H1 (cell line): ENCODE measurements at regions not wholly inside any gene's neighbourhood (a gene's known extent, or its start where the extent isn't known, plus 50 kb on each side); places are given as distances from the start of the nearest gene placed in this dataset.

Source experiments
- CTCF ChIA-PET: fragments of 300-600 bp; sonication (Branson Sonifier 250); formaldehyde crosslinking; loops from one replicate; lab custom pipeline; 2021; ENCODE audit not compliant: partially characterized antibody; lab: Charles Lee
- POLR2A ChIA-PET: fragments of 300-600 bp; sonication (Branson Sonifier 250); formaldehyde crosslinking; loops from one replicate; lab custom pipeline; 2021; ENCODE audit warnings: inconsistent platforms; ENCODE audit not compliant: partially characterized antibody; lab: Charles Lee
- DNase-seq, 2 experiments: peaks; one replicate each; pipeline versions ENCODE4 v3.0.0 to v3.0.0-alpha.2; 2010 to 2022; ENCODE audit warnings: low spot score in 2 of 2, low read depth in 1 of 2, mixed read lengths in 1 of 2
- FAIRE-seq: peaks from 2 replicates; lab custom pipeline; 2011; peaks lifted over from hg19 to GRCh38; lab: Jason Lieb, UNC
- H2AFZ ChIP-seq: 2 replicates; pipeline ENCODE4 v1.8.1; 2012; ENCODE audit warnings: low read length, inconsistent platforms
- H2AK5ac ChIP-seq: 2 replicates; pipeline ENCODE4 v1.6.1; 2013; ENCODE audit warnings: low read depth, low read length
- H2BK120ac ChIP-seq: replicated peaks from 2 replicates; pipeline ENCODE3; 2013; ENCODE audit warnings: low read depth, low read length, inconsistent platforms
- H2BK12ac ChIP-seq: 2 replicates; pipeline ENCODE4 v1.6.1; 2013; ENCODE audit warnings: low read depth, low read length
- H2BK15ac ChIP-seq: 2 replicates; pipeline ENCODE4 v1.6.1; 2013; ENCODE audit warnings: low read length
- H2BK20ac ChIP-seq: 2 replicates; pipeline ENCODE4 v1.6.1; 2013; ENCODE audit warnings: low read length
- H2BK5ac ChIP-seq: 2 replicates; pipeline ENCODE4 v1.6.1; 2013; ENCODE audit warnings: low read depth, low read length
- H3K14ac ChIP-seq: 2 replicates; pipeline ENCODE4 v1.6.1; 2013; ENCODE audit warnings: inconsistent platforms; ENCODE audit not compliant: insufficient read length
- H3K18ac ChIP-seq: 2 replicates; pipeline ENCODE4 v1.6.1; 2013; ENCODE audit warnings: low read length; ENCODE audit errors: extremely low read depth
- H3K23ac ChIP-seq: 2 replicates; pipeline ENCODE4 v1.6.1; 2013; ENCODE audit warnings: inconsistent platforms; ENCODE audit not compliant: insufficient read length
- H3K23me2 ChIP-seq: 2 replicates; pipeline ENCODE4 v1.6.1; 2013; ENCODE audit warnings: low read depth, low read length
- H3K27ac ChIP-seq: 2 replicates; pipeline ENCODE4 v1.6.1; 2011; ENCODE audit warnings: low read depth, low read length, inconsistent platforms
- H3K27me3 ChIP-seq, 4 experiments: replicated peaks in 1 of 4; 1 replicate in 1 of 4; 2 replicates in 3 of 4; pipeline versions ENCODE4 v1.6.1 to v1.8.1; 2011 to 2013; ENCODE audit warnings: low read length in 3 of 4, mild to moderate bottlenecking in 3 of 4, inconsistent platforms in 2 of 4, mixed read lengths in 2 of 4, moderate library complexity in 1 of 4; ENCODE audit not compliant: control insufficient read depth in 3 of 4, insufficient read depth in 3 of 4; ENCODE audit errors: extremely low read depth in 1 of 4
- H3K36me3 ChIP-seq, 4 experiments: 2 replicates each; pipeline versions ENCODE4 v1.6.1 to v1.8.1; 2011 to 2013; ENCODE audit warnings: mild to moderate bottlenecking in 4 of 4, low read length in 3 of 4, moderate library complexity in 2 of 4, control low read depth in 1 of 4, inconsistent platforms in 1 of 4; ENCODE audit not compliant: insufficient read depth in 4 of 4, control insufficient read depth in 2 of 4
- H3K4ac ChIP-seq: replicated peaks from 2 replicates; pipeline ENCODE3; 2013; ENCODE audit warnings: low read length, low read depth, mixed read lengths, inconsistent platforms; ENCODE audit not compliant: insufficient read length
- H3K4me1 ChIP-seq, 4 experiments: replicated peaks in 1 of 4; 1 replicate in 1 of 4; 2 replicates in 3 of 4; pipeline versions ENCODE4 v1.6.1 to v1.8.1; 2011 to 2013; ENCODE audit warnings: low read length in 3 of 4, inconsistent platforms in 2 of 4, mixed read lengths in 1 of 4; ENCODE audit not compliant: insufficient read depth in 4 of 4, control insufficient read depth in 3 of 4
- H3K4me2 ChIP-seq, 2 experiments: 2 replicates each; pipeline versions ENCODE4 v1.6.1 to v1.8.1; 2011 to 2013; ENCODE audit warnings: low read depth in 2 of 2, low read length in 2 of 2, control low read depth in 1 of 2, inconsistent platforms in 1 of 2, mild to moderate bottlenecking in 1 of 2; ENCODE audit not compliant: insufficient read depth in 1 of 2
- H3K4me3 ChIP-seq, 4 experiments: fragments of 200-600, 300-600 bp in 1 of 4; sonication (generic), shearing (Covaris generic), sonication (Bioruptor Twin) in 1 of 4; 2 replicates each; pipeline versions ENCODE4 v1.5.1 to v1.8.1; 2011 to 2016; ENCODE audit warnings: low read length in 4 of 4, low read depth in 3 of 4, control low read depth in 2 of 4, inconsistent platforms in 2 of 4, mild to moderate bottlenecking in 2 of 4, mixed read lengths in 1 of 4, moderate library complexity in 1 of 4; ENCODE audit not compliant: insufficient read depth in 2 of 4; ENCODE audit errors: extremely low read depth in 1 of 4
- H3K56ac ChIP-seq: replicated peaks from 2 replicates; pipeline ENCODE3; 2013; ENCODE audit warnings: low read depth, mild to moderate bottlenecking, mixed read lengths, low read length, inconsistent platforms; ENCODE audit not compliant: insufficient read length
- H3K79me1 ChIP-seq: 2 replicates; pipeline ENCODE4 v1.6.1; 2013; ENCODE audit warnings: low read depth, low read length, control low read depth
- H3K79me2 ChIP-seq, 2 experiments: 2 replicates each; pipeline versions ENCODE4 v1.6.1 to v1.8.1; 2012 to 2013; ENCODE audit warnings: low read length in 2 of 2, mild to moderate bottlenecking in 2 of 2, inconsistent platforms in 1 of 2; ENCODE audit not compliant: insufficient read depth in 2 of 2, control insufficient read depth in 1 of 2
- H3K9ac ChIP-seq, 4 experiments: replicated peaks in 1 of 4; 1 replicate in 1 of 4; 2 replicates in 3 of 4; pipeline versions ENCODE4 v1.6.1 to v1.8.1; 2011 to 2013; ENCODE audit warnings: low read depth in 3 of 4, low read length in 3 of 4, control low read depth in 2 of 4, mild to moderate bottlenecking in 2 of 4, moderate library complexity in 2 of 4, inconsistent platforms in 1 of 4; ENCODE audit errors: extremely low read depth in 1 of 4
- H3K9me3 ChIP-seq, 2 experiments: 2 replicates each; pipeline versions ENCODE4 v1.6.1 to v1.8.1; 2012 to 2013; ENCODE audit warnings: mild to moderate bottlenecking in 2 of 2, moderate library complexity in 2 of 2, control low read depth in 1 of 2, inconsistent platforms in 1 of 2, low read depth in 1 of 2, low read length in 1 of 2, mixed read lengths in 1 of 2; ENCODE audit not compliant: insufficient read depth in 2 of 2
- H4K20me1 ChIP-seq, 2 experiments: replicated peaks in 1 of 2; 2 replicates each; pipeline versions ENCODE3 to v1.8.1; 2011 to 2013; ENCODE audit warnings: inconsistent platforms in 2 of 2, low read length in 2 of 2, mild to moderate bottlenecking in 1 of 2; ENCODE audit not compliant: insufficient read depth in 2 of 2, control insufficient read depth in 1 of 2
- H4K5ac ChIP-seq: 2 replicates; pipeline ENCODE4 v1.6.1; 2013; ENCODE audit warnings: low read length, low read depth, mixed read lengths, inconsistent platforms; ENCODE audit not compliant: insufficient read length
- H4K8ac ChIP-seq: 2 replicates; pipeline ENCODE4 v1.8.0; 2013; ENCODE audit warnings: mild to moderate bottlenecking, moderate library complexity, low read length, inconsistent platforms; ENCODE audit not compliant: insufficient read depth; ENCODE audit errors: extremely low read depth
- H4K91ac ChIP-seq: replicated peaks from 2 replicates; pipeline ENCODE3; 2013; ENCODE audit warnings: low read length, mixed read lengths, inconsistent platforms; ENCODE audit not compliant: insufficient read length
- BCL11A ChIP-seq, 2 experiments: IDR thresholded peaks; one replicate each; pipeline ENCODE4 v1.6.1; 2011; ENCODE audit warnings: low read depth in 2 of 2, low read length in 2 of 2, mild to moderate bottlenecking in 2 of 2
- CTCF ChIP-seq, 3 experiments: IDR thresholded peaks; 1 replicate in 2 of 3; 2 replicates in 1 of 3; pipeline versions ENCODE4 v1.5.1 to v1.6.1; 2011; ENCODE audit warnings: low read length in 3 of 3, mild to moderate bottlenecking in 3 of 3, inconsistent platforms in 2 of 3, low read depth in 1 of 3, moderate library complexity in 1 of 3; ENCODE audit not compliant: insufficient read depth in 1 of 3; ENCODE audit errors: control extremely low read depth in 1 of 3
- HDAC2 ChIP-seq, 2 experiments: fragments of 300-600 bp in 1 of 2; sonication (generic) in 1 of 2; IDR thresholded peaks; 2 replicates each; pipeline ENCODE4 v1.6.1; 2011 to 2012; ENCODE audit warnings: low read depth in 2 of 2, low read length in 2 of 2, mild to moderate bottlenecking in 2 of 2, moderate library complexity in 2 of 2, borderline replicate concordance in 1 of 2, inconsistent platforms in 1 of 2
- SP1 ChIP-seq: IDR thresholded peaks from 2 replicates; pipeline ENCODE4 v1.6.1; 2011; ENCODE audit warnings: low read depth, low read length
- SP2 ChIP-seq: IDR thresholded peaks from 2 replicates; pipeline ENCODE4 v1.6.1; 2012; ENCODE audit warnings: mild to moderate bottlenecking, low read length, inconsistent platforms
- WGBS, 2 experiments: shearing (Covaris generic) in 1 of 2; methylation state at CpG; one replicate each; pipeline versions ENCODE4 v1.1.6 to v1.1.7; 2013 to 2015; ENCODE audit warnings: low lambda C conversion rate in 2 of 2, mixed read lengths in 2 of 2, inconsistent platforms in 1 of 2, low coverage in 1 of 2, missing lambda C conversion rate in 1 of 2; ENCODE audit not compliant: insufficient replicate concordance in 2 of 2, insufficient coverage in 1 of 2, insufficient read length in 1 of 2; ENCODE audit errors: extremely low coverage in 1 of 2, missing lambda C conversion rate in 1 of 2; 5-methylcytosine and 5-hydroxymethylcytosine counted together

GRCh38 chr1:88378560-88378959 lies 305.5 kb upstream of the PKN2 start:
- H2BK12ac ChIP-seq, result no peak overlapping the region
- no peak for DNase-seq
- no peak overlapping the region for H3K18ac ChIP-seq
- H3K4me2 ChIP-seq, result no peak overlapping the region
- no peak overlapping the region for H3K4ac ChIP-seq
- ChIA-PET CTCF (no interaction called here), POLR2A (no interaction called here)
- no peak overlapping the region for H2BK120ac ChIP-seq
- H3K36me3 ChIP-seq, result no peaks in the 10 kb centered on the region
- H3K27me3 ChIP-seq, result no peaks in the 10 kb centered on the region
- H2AFZ ChIP-seq, result no peak overlapping the region
- H3K23me2 ChIP-seq, result no peaks in the 10 kb centered on the region
- H3K27ac ChIP-seq, result no peak overlapping the region
- H3K56ac ChIP-seq, result no peak overlapping the region
- no peak overlapping the region for H3K4me3 ChIP-seq
- H3K14ac ChIP-seq, result no peak overlapping the region
- H4K8ac ChIP-seq, result no peak overlapping the region
- H3K79me1 ChIP-seq, result no peaks in the 10 kb centered on the region
- H2AK5ac ChIP-seq, result no peak overlapping the region
- 81% methylated on average over 3 of the region's 3 CpGs; no CpG with 5 or more reads in 1 of the 2 experiments for WGBS, 2 experiments
- TF ChIP-seq HDAC2 (IDR thresholded peaks at IDR 0.05; ENCODE audit: borderline replicate concordance in 1 of 2, low read depth in 2 of 2, low read length in 2 of 2), result no peak
- no peak for TF ChIP-seq SP2
- TF ChIP-seq BCL11A (IDR thresholded peaks at IDR 0.05; ENCODE audit: low read depth in 2 of 2, low read length in 2 of 2), result no peak
- no peak for TF ChIP-seq CTCF (IDR thresholded peaks at IDR 0.05; ENCODE audit: control extremely low read depth in 1 of 3, insufficient read depth in 1 of 3, low read depth in 1 of 3, low read length in 3 of 3)
- TF ChIP-seq SP1, result no peak
- H3K79me2 ChIP-seq, result no peaks in the 10 kb centered on the region
- FAIRE-seq, result no peak
- no peaks in the 10 kb centered on the region for H4K20me1 ChIP-seq
- no peak overlapping the region for H4K91ac ChIP-seq
- no peak overlapping the region for H2BK5ac ChIP-seq
- no peaks in the 10 kb centered on the region for H3K9me3 ChIP-seq
- H2BK20ac ChIP-seq, result no peak overlapping the region
- no peak overlapping the region for H3K23ac ChIP-seq
- no peak overlapping the region for H4K5ac ChIP-seq
- H2BK15ac ChIP-seq, result no peak overlapping the region
- H3K4me1 ChIP-seq, result no peaks in the 10 kb centered on the region
- no peak overlapping the region for H3K9ac ChIP-seq
